Body of pancreas (tissue), 4 donors: ENCODE measurements at regions not wholly inside any gene's neighbourhood (a gene's known extent, or its start where the extent isn't known, plus 50 kb on each side); places are given as distances from the start of the nearest gene placed in this dataset.
"Not testable (repeated sequence)": the region's sequence is repeated elsewhere in the genome, so short reads cannot be mapped to it uniquely, and the experiment has no call there.

ENCODE experiments used
- ATAC-seq: fragments of 150-250 bp; one replicate; pipeline ENCODE4 v1.9.1; 2016
- DNase-seq, 4 donors: peaks; one replicate each; pipeline ENCODE4 v3.0.0-alpha.2; 2019
- H3K27ac ChIP-seq, 4 donors: fragments of 200-600 bp; sonication (generic); 1 replicate in 3 of 4; 2 replicates in 1 of 4; pipeline versions ENCODE4 v1.5.1 to v1.6.1; 2016 to 2019; ENCODE audit warnings: mild to moderate bottlenecking in 1 of 4, mixed read lengths in 1 of 4, moderate library complexity in 1 of 4
- H3K27me3 ChIP-seq, 2 donors: fragments of 200-600 bp; sonication (generic); one replicate each; pipeline ENCODE4 v1.6.0; 2016; ENCODE audit warnings: mild to moderate bottlenecking in 1 of 2
- H3K36me3 ChIP-seq, 2 donors: fragments of 200-600 bp; sonication (generic); replicated peaks in 1 of 2; 2 replicates each; pipeline ENCODE4 v1.5.1; 2016; ENCODE audit warnings: low read depth in 2 of 2; ENCODE audit not compliant: insufficient read depth in 1 of 2
- H3K4me1 ChIP-seq: fragments of 200-600 bp; sonication (generic); one replicate; pipeline ENCODE4 v1.6.0; 2016
- H3K4me3 ChIP-seq, 2 donors: fragments of 200-600 bp; sonication (generic); 1 replicate in 1 of 2; 2 replicates in 1 of 2; pipeline ENCODE4 v1.5.1; 2016 to 2019
- H3K9me3 ChIP-seq, 3 donors: fragments of 200-600 bp; sonication (generic); 1 replicate in 2 of 3; 2 replicates in 1 of 3; pipeline ENCODE4 v1.5.1; 2016
- CTCF ChIP-seq, 7 experiments: fragments of 450-650 bp in 4 of 7; fragments of 200-600 bp in 3 of 7; sonication (generic) in 3 of 7; IDR thresholded peaks; one replicate each; pipeline ENCODE4 v1.5.1; 2016 to 2019; ENCODE audit warnings: antibody characterized with exemption in 7 of 7
- POLR2A ChIP-seq, 3 donors: fragments of 450-650 bp; IDR thresholded peaks; one replicate each; pipeline ENCODE4 v1.6.1; 2016; ENCODE audit warnings: antibody characterized with exemption in 3 of 3, mild to moderate bottlenecking in 2 of 3
- WGBS, 2 donors: methylation state at CpG; one replicate each; pipeline ENCODE4 v1.1.5; 2017; 5-methylcytosine and 5-hydroxymethylcytosine counted together
- intact Hi-C: fragments of 100-400 bp; cut with DNase I; formaldehyde crosslinking; loops from one replicate; pipeline ENCODE4 v1.15.1; 2023

- intact Hi-C loops, result no loop called here
- H3K36me3 ChIP-seq, result no peaks in the 10 kb centered on the region
- H3K9me3 ChIP-seq, result no peaks in the 10 kb centered on the region
- no peak for DNase-seq
- H3K27ac ChIP-seq, result no peak overlapping the region
- no peak overlapping the region for H3K4me3 ChIP-seq
- no peak for ATAC-seq
- TF ChIP-seq CTCF (IDR thresholded peaks at IDR 0.05), result no peak
- no peak for TF ChIP-seq POLR2A (IDR thresholded peaks at IDR 0.05)
- no peaks in the 10 kb centered on the region for H3K27me3 ChIP-seq
- H3K4me1 ChIP-seq, result no peaks in the 10 kb centered on the region
- 73 to 81% methylated on average over 1 of the region's 1 CpG for WGBS, 2 donors
Measured at GRCh38 chr3:82607391-82607790, 845.9 kb upstream of the GBE1 start.

- 33 to 48% methylated on average over 1 of the region's 1 CpG for WGBS, 2 donors
- H3K4me1 ChIP-seq, result no peaks in the 10 kb centered on the region
- ATAC-seq (no peak), DNase-seq (peak in 2 of 4 donors; percentile 17 to 22)
- no peak overlapping the region for H3K27ac ChIP-seq
- peaks cover 0 to 17% (median 0%) of the 10 kb centered on the region in 3 donors for H3K9me3 ChIP-seq
- intact Hi-C loops, result no loop called here
- no peak for TF ChIP-seq CTCF (IDR thresholded peaks at IDR 0.05)
- no peak for TF ChIP-seq POLR2A (IDR thresholded peaks at IDR 0.05)
- no peaks in the 10 kb centered on the region for H3K36me3 ChIP-seq
- H3K27me3 ChIP-seq, result no peaks in the 10 kb centered on the region
- H3K4me3 ChIP-seq, result no peak overlapping the region
Measured at GRCh38 chr3:82596805-82597204, 835.4 kb upstream of the GBE1 start.

- Histone ChIP-seq H3K4me3 (no peak overlapping the region), H3K27me3 (no peaks in the 10 kb centered on the region), H3K9me3 (peaks cover 0 to 17% (median 0%) of the 10 kb centered on the region in 3 donors), H3K27ac (no peak overlapping the region), H3K36me3 (no peaks in the 10 kb centered on the region), H3K4me1 (no peaks in the 10 kb centered on the region)
- WGBS, 2 donors, result 84 to 90% methylated on average over 2 of the region's 2 CpGs
- ATAC-seq, result no peak
- intact Hi-C loops, result no loop called here
- no peak for DNase-seq
- TF ChIP-seq POLR2A (IDR thresholded peaks at IDR 0.05), result no peak
- TF ChIP-seq CTCF (IDR thresholded peaks at IDR 0.05), result no peak
Measured at GRCh38 chr3:82595530-82595929, 834.1 kb upstream of the GBE1 start.

GRCh38 chr3:82587174-82587573 is 825.7 kb upstream of the GBE1 start:
- DNase-seq (no peak), ATAC-seq (no peak)
- Histone ChIP-seq H3K4me3 (no peak overlapping the region), H3K36me3 (no peaks in the 10 kb centered on the region), H3K9me3 (no peaks in the 10 kb centered on the region), H3K27ac (no peak overlapping the region), H3K4me1 (peaks cover 3% of the 10 kb centered on the region), H3K27me3 (no peaks in the 10 kb centered on the region)
- TF ChIP-seq POLR2A (IDR thresholded peaks at IDR 0.05) (no peak), CTCF (IDR thresholded peaks at IDR 0.05) (no peak)
- intact Hi-C loops, result no loop called here

- ATAC-seq, result peak; percentile 60
- H3K9me3 ChIP-seq, result no peaks in the 10 kb centered on the region
- 23 to 37% methylated on average over 3 of the region's 3 CpGs for WGBS, 2 donors
Measured at GRCh38 chr3:82586414-82586813, 825.0 kb upstream of the GBE1 start.

GRCh38 chr3:82586002-82586401 is 824.6 kb upstream of the GBE1 start:
- H3K27ac ChIP-seq, result peak overlapping the region in 1 of 4 donors; percentile 10
- ATAC-seq (peak; percentile 67), DNase-seq (peak in 2 of 4 donors; percentile 9 to 38)
- H3K27me3 ChIP-seq, H3K36me3 ChIP-seq, H3K4me1 ChIP-seq, intact Hi-C loops, H3K9me3 ChIP-seq, H3K4me3 ChIP-seq: not testable (repeated sequence)
- 11 to 24% methylated on average over 5 of the region's 5 CpGs for WGBS, 2 donors

More at GRCh38 chr3:82586414-82586813, 825.0 kb upstream of the GBE1 start:
- Histone ChIP-seq H3K27me3 (no peaks in the 10 kb centered on the region), H3K4me3 (no peak overlapping the region), H3K36me3 (no peaks in the 10 kb centered on the region), H3K4me1 (peaks cover 3% of the 10 kb centered on the region), H3K27ac (no peak overlapping the region)
- TF ChIP-seq POLR2A (IDR thresholded peaks at IDR 0.05) (no peak), CTCF (IDR thresholded peaks at IDR 0.05) (no peak)
- intact Hi-C loops, result no loop called here
- no peak for DNase-seq

GRCh38 chr3:82585591-82585990 is 824.1 kb upstream of the GBE1 start:
- intact Hi-C loops, H3K36me3 ChIP-seq, H3K9me3 ChIP-seq, H3K4me3 ChIP-seq, H3K27me3 ChIP-seq, DNase-seq, H3K4me1 ChIP-seq: not testable (repeated sequence)
- WGBS, 2 donors, result 34 to 35% methylated on average over 2 of the region's 2 CpGs
- H3K27ac ChIP-seq, result peak overlapping the region in 1 of 4 donors; percentile 10
- ATAC-seq, result peak; percentile 38

GRCh38 chr3:82584861-82585260 is 823.4 kb upstream of the GBE1 start:
- H3K4me3 ChIP-seq, H3K27me3 ChIP-seq, H3K4me1 ChIP-seq, intact Hi-C loops, H3K27ac ChIP-seq, H3K36me3 ChIP-seq, ATAC-seq, DNase-seq, H3K9me3 ChIP-seq: not testable (repeated sequence)
- 92% methylated on average over 12 of the region's 27 CpGs; no CpG with 5 or more reads in 1 of the 2 donors for WGBS, 2 donors
